Lower lobe of right lung (tissue), 2 donors: ENCODE measurements at regions not wholly inside any gene's neighbourhood (a gene's known extent, or its start where the extent isn't known, plus 50 kb on each side); places are given as distances from the start of the nearest gene placed in this dataset.

Experiments
- ATAC-seq, 2 donors: fragments of 200-7000 bp; cut with Tn5 transposase; one replicate each; pipeline ENCODE4 v1.9.1; 2020 to 2022; ENCODE audit warnings: mild to moderate bottlenecking in 2 of 2, moderate library complexity in 2 of 2
- DNase-seq: peaks from one replicate; pipeline ENCODE4 v3.0.0-alpha.2; 2020
- H3K27ac ChIP-seq: fragments of 200-600 bp; one replicate; pipeline ENCODE4 v1.8.0; 2022
- H3K27me3 ChIP-seq: fragments of 200-600 bp; one replicate; pipeline ENCODE4 v1.8.0; 2022; ENCODE audit warnings: low read depth
- H3K36me3 ChIP-seq: fragments of 200-600 bp; one replicate; pipeline ENCODE4 v1.8.0; 2022; ENCODE audit warnings: mild to moderate bottlenecking
- H3K4me1 ChIP-seq: fragments of 200-600 bp; one replicate; pipeline ENCODE4 v1.8.0; 2022
- H3K4me3 ChIP-seq: fragments of 200-600 bp; one replicate; pipeline ENCODE4 v1.8.0; 2022; ENCODE audit warnings: mild to moderate bottlenecking
- H3K9me3 ChIP-seq: fragments of 200-600 bp; one replicate; pipeline ENCODE4 v1.8.0; 2022
- CTCF ChIP-seq: fragments of 200-600 bp; IDR thresholded peaks from one replicate; pipeline ENCODE4 v1.8.0; 2022; ENCODE audit warnings: antibody characterized with exemption, mild to moderate bottlenecking
- intact Hi-C: fragments of 100-400 bp; cut with DNase I; formaldehyde crosslinking; loops from one replicate; pipeline ENCODE4 v1.11.0; 2022
- donor health status: DM: no; HTN: yes; CAD: no; lungs with severe emphysema.

- ATAC-seq (no peak), DNase-seq (no peak)
Measured at GRCh38 chr4:10806953-10807645, 122.5 kb upstream of the CLNK start.

GRCh38 chr4:10803713-10804343, 119.3 kb upstream of the CLNK start:
- TF ChIP-seq CTCF = no peak
- no peaks in the 10 kb centered on the region for H3K36me3 ChIP-seq
- intact Hi-C loops = no loop called here
- H3K4me3 ChIP-seq = no peak overlapping the region
- DNase-seq (no peak), ATAC-seq (no peak)
- no peaks in the 10 kb centered on the region for H3K9me3 ChIP-seq
- H3K27me3 ChIP-seq = no peaks in the 10 kb centered on the region
- H3K27ac ChIP-seq = no peak overlapping the region
- no peaks in the 10 kb centered on the region for H3K4me1 ChIP-seq

More at GRCh38 chr4:10806953-10807645, 122.5 kb upstream of the CLNK start:
- intact Hi-C loops = no loop called here
- Histone ChIP-seq H3K27ac (no peak overlapping the region), H3K9me3 (no peaks in the 10 kb centered on the region), H3K27me3 (no peaks in the 10 kb centered on the region), H3K4me3 (no peak overlapping the region), H3K36me3 (no peaks in the 10 kb centered on the region), H3K4me1 (no peaks in the 10 kb centered on the region)
- TF ChIP-seq CTCF = no peak

- intact Hi-C loops = no loop called here
Measured at GRCh38 chr4:10787365-10787764, 102.8 kb upstream of the CLNK start.

GRCh38 chr4:10784621-10785020, 100.1 kb upstream of the CLNK start:
- ATAC-seq (no peak), DNase-seq (no peak)
- H3K36me3 ChIP-seq = no peaks in the 10 kb centered on the region
- no peaks in the 10 kb centered on the region for H3K4me1 ChIP-seq
- no peaks in the 10 kb centered on the region for H3K9me3 ChIP-seq
- H3K27me3 ChIP-seq = no peaks in the 10 kb centered on the region
- intact Hi-C loops = no loop called here
- H3K4me3 ChIP-seq = no peak overlapping the region
- TF ChIP-seq CTCF = no peak
- no peak overlapping the region for H3K27ac ChIP-seq

More at GRCh38 chr4:10787365-10787764, 102.8 kb upstream of the CLNK start:
- no peak overlapping the region for H3K4me3 ChIP-seq
- no peaks in the 10 kb centered on the region for H3K27me3 ChIP-seq
- DNase-seq (no peak), ATAC-seq (no peak)
- no peaks in the 10 kb centered on the region for H3K36me3 ChIP-seq
- H3K9me3 ChIP-seq = no peaks in the 10 kb centered on the region
- H3K4me1 ChIP-seq = no peaks in the 10 kb centered on the region
- no peak for TF ChIP-seq CTCF
- H3K27ac ChIP-seq = no peak overlapping the region

GRCh38 chr4:10783351-10783750, 98.8 kb upstream of the CLNK start:
- Histone ChIP-seq H3K36me3 (no peaks in the 10 kb centered on the region), H3K4me3 (no peak overlapping the region), H3K27ac (no peak overlapping the region), H3K9me3 (no peaks in the 10 kb centered on the region), H3K27me3 (no peaks in the 10 kb centered on the region), H3K4me1 (no peaks in the 10 kb centered on the region)
- TF ChIP-seq CTCF = no peak
- DNase-seq (no peak), ATAC-seq (no peak)
- intact Hi-C loops = no loop called here
